HG02852 (cell line): ENCODE measurements at regions not wholly inside any gene's neighbourhood (a gene's known extent, or its start where the extent isn't known, plus 50 kb on each side); places are given as distances from the start of the nearest gene placed in this dataset.
"Not testable (repeated sequence)": the region's sequence is repeated elsewhere in the genome, so short reads cannot be mapped to it uniquely, and the experiment has no call there.

Source experiments
- ATAC-seq: cut with Tn5 transposase; IDR thresholded peaks from one replicate; pipeline ENCODE4 v1.9.1; 2021; ENCODE audit warnings: mild to moderate bottlenecking, moderate library complexity; ENCODE audit not compliant: unreplicated experiment

- no peak for ATAC-seq
Observed at GRCh38 chr1:38787041-38787440, 72.5 kb downstream of the RRAGC start.

DNA sequence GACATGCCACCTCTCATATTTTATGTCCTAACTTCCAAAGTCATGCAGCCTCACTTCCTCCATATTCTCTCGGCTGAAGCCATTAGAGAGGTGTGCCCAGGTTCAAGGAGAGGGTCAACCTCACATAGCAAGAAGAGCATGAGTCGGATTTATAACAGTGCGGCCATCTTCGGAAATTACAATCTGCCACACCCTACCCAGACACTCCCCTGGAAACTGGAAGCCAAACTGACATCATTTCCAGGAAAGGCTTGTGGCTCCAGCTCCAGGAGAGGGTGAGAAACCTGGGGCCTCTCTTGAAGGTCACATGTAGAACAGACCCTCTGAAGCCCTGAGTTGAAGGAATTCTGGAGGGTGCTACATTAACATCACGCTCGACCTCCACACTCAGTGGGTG lies 73.5 kb downstream of the RRAGC start:
- ATAC-seq, result no peak

DNA sequence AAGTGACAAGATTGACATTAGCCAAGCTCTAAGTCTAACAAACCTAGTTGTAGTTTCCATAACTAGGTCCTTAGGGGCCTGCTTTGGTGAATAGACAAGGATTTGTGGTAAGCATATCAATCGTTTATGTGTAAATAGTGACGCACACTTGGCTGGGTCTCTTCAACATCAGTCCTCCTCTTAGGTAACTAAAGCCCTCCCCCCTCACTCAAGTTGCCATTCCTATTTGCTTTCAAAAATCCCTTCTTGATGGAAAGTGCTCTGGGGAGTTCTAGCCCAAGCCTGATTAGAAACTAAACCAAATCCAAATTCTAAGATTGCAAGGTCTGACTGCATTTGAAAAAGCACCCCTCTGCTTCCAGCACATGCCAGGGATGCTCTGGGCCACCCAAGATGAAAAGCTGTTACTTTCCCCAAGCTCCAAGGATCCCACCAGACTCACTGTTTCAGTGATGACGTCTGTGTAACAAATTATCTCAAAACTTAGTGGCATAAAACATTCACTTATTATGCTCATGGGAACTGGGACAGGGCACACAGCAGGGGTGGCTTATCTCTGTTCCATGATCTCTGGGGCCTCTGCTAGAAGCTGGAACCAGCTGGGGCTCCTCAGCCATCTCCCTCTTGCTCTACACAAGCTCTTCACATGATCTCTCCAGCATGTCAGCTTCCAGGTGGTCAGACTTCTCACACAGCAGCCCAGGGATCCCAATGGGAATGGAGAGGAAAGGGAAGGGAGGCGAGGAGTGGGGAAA lies 74.1 kb downstream of the RRAGC start:
- ATAC-seq, result no peak

- ATAC-seq, result no peak
Observed at GRCh38 chr1:38784452-38785284, 74.9 kb downstream of the RRAGC start.

- no peak for ATAC-seq
Observed at GRCh38 chr1:38783640-38784229, 75.8 kb downstream of the RRAGC start.

DNA sequence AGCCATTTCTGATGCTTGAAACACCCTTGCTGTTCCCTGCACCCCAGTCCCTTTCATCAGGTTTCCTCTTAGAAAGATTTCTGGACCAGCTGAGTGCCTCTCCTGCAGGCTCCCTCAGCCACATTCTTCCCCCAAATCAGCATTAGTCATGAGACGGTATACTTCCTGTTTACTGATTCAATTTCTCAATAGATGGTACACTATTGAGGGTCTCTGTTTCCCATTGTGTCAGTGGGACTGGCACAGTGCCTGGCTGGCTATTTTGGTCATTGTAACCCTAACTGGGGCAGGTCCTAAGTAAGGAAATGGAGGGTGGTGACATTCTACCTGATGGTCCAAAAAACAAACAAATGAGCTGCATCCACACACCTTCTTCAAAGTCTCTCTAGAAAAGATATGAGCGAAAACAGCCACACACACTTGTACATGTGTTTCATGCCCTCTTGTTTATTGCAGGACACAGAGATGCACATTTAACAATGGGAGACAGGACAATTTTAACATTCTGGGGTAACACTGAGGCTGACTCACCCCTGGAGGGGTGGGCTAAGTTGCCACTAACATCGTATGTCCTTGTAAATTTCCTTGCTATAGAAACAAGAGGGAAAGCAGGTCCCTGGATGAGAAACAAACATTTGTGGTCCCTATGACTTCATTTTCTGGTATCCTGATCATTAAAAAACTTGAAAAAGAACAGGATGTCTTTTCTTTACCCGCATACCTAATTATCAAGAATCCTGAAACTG lies 77.5 kb downstream of the RRAGC start:
- no peak for ATAC-seq

DNA sequence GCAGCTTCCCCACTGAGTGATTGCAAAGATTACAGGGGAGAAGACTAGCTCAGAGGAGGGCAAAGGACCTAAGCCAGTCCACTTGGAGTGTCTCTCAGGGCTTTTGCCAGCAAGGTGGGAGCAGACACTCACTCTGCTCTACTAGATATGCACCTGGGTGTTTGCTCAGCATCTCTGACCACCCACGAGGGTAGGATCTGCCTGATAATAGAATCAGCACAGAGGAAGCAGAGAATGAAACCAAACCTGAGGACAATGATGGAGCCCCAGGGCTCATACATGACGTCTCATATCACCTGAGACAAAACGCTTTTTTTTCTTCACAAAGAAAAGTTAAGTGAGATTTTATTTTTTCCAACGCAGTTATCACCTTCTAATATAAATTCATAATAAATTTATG lies 79.4 kb downstream of the RRAGC start:
- ATAC-seq, result no peak

DNA sequence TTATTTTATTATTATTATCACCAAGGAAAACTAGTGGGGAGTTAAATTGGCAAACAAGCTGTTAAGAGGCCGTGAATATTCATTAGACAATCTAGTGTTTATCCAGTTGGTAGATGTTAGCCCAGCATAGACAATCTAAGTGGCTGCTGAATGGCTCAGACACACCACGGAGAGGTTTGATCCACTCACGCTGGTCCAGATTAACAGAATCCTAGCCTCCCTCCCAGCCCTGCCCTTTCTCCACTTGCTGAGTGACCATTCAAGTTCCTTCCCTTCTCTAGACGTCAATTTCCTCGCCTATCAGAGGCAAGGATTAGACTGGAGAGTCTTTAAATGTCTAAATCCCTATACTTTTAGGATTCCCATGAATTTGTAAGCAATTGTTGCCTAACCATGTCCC lies 80.1 kb downstream of the RRAGC start:
- no peak for ATAC-seq

GRCh38 chr1:38778521-38778920 lies 81.1 kb downstream of the RRAGC start:
- no peak for ATAC-seq

DNA sequence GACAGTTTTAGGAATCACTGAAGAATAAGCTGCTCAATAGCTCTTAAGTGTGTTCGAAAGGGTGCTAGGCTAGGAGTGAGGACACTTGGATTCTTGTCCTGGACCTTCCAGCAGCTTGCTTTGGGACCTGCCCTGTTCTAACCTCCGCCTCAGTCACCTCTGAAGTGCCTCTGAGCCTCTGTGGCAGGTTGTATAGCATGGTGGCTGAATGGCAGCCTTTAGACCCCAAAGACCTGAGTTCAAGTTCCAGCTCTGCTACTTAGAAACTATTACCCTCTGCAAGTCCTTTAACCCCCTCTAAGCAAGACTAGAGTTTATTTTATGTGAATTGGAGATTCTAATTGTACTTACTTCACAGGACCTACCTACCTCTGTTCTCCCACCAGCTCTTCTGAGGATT lies 81.5 kb downstream of the RRAGC start:
- ATAC-seq, result no peak

- no peak for ATAC-seq
Observed at GRCh38 chr1:38777464-38777957, 82.1 kb downstream of the RRAGC start.

DNA sequence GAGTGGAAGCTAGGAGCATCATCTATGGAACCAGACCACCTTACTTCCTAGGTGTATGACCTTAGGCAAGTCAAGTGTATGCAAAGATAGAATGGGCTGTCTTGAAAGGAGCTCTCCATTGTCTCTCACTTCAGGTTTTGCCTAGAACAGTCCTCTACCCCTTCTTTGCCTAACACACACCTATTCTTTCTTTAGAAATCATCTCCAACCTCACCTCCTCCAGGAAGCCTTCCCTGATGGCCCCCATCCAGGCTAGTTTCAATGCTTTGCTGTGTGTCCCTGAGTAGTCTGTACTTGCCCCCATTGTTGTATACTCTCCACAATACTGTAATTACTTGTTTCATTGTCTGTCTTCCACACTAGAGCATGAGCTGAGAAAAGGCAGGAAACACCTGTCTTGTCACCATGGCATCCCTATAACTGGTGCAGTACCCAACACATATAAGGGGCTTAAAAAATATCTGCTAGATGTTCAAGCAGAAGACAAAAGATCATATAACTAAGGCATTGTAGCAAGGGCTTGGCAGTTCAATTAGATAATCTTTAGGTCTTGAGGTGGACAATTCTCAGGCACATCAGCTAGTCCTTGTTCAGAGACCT lies 83.0 kb downstream of the RRAGC start:
- ATAC-seq, result no peak

DNA sequence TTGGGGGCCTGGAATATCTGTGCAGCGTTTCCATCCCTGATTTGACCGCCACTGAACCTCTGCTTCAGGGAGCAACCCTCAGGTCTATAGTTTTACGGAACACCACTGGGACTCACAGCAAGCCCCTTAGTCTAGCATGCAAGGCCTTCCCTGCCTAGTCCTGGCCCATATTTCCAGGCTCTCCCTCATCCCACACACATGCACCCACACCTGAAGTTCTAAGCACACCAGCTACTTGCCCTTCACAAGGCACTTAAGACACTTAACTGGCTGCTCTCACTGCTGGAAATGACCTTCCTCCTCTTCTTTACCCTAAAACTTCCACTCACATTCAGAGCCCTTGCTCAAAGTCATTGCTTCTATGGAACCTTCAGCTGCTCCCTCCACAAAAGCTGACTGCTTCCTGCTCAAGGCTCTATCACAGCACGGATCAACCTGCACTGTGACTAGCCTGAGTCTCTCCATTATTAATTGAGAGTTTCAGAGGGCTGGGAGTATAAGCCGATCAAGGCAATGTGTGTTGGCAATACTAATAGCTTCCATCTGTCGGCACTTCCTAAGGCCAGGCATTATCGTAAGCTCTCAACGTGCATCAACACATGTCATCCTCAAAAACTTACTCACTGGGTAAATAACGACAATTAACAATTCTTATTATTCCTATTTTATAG lies 84.3 kb downstream of the RRAGC start:
- no peak for ATAC-seq

- no peak for ATAC-seq
Observed at GRCh38 chr1:38773483-38773882, 86.1 kb downstream of the RRAGC start.

DNA sequence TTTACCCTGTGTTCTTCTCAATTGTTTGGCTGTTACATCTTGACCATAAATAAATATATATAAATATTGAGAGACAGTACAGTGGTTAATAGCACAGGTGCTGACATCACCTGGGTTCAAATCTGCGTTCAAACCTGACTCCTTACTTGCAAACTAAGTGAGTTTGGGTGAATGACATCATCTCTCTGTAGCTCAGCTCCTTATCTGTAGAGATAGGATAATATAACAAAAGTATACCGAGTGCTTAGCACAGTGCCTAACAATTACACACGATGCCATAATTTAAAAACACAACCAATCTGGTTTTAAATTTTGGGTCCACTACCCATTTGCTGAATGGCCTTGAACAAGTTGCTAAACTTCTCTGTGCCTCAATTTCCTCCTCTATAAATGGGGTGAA lies 86.6 kb downstream of the RRAGC start:
- no peak for ATAC-seq

- ATAC-seq, result no peak
Observed at GRCh38 chr1:38772026-38772425, 87.5 kb downstream of the RRAGC start.

DNA sequence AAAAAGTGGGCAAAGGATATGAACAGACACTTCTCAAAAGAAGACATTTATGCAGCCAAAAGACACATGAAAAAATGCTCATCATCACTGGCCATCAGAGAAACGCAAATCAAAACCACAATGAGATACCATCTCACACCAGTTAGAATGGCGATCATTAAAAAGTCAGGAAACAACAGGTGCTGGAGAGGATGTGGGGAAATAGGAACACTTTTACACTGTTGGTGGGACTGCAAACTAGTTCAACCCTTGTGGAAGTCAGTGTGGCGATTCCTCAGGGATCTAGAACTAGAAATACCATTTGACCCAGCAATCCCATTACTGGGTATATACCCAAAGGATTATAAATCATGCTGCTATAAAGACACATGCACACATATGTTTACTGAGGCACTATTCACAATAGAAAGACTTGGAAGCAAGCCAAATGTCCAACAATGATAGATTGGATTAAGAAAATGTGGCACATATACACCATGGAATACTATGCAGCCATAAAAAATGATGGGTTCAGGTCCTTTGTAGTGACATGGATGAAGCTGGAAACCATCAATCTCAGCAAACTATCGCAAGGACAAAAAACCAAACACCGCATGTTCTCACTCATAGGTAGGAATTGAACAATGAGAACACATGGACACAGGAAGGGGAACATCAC lies 88.9 kb downstream of the RRAGC start:
- ATAC-seq, result not testable (repeated sequence)

DNA sequence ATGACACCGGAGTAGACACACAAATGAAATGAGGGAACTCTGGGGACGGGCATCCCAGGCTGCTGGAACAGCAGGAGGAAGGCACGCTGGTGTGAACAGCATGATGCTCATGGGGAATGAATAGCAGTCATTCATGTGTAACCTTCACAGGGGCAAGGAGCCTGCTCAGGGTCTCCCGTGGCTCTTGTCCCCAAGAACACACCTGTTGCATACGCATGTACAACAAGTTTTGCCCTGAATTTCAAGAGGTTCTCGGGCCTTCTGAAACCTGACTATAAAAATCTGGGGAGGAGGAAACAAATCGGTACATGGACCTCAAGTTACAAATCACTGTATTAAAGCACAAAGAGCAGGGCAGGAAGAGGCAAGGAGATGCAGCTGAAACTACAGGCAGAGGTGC lies 93.4 kb downstream of the RRAGC start:
- no peak for ATAC-seq

DNA sequence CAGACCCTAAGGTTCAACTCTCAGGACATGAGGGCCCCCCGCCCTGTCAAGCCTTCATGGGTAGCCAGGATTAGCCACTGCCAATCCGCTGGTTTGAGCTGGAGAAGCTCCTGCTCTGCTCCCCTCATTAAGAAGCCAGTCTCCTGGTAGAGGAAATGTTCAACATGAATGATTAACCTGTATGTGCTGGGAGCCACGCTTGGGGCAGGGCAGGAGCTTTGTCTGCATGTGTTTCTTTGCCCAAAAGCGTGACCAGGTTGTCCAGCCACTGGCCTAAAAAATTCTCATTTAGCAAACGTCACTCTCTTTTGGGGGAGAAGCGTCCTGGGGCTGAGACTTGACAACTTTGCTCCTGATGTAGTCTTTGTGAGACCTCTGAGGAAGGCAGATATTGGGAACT lies 96.5 kb downstream of the RRAGC start:
- no peak for ATAC-seq

DNA sequence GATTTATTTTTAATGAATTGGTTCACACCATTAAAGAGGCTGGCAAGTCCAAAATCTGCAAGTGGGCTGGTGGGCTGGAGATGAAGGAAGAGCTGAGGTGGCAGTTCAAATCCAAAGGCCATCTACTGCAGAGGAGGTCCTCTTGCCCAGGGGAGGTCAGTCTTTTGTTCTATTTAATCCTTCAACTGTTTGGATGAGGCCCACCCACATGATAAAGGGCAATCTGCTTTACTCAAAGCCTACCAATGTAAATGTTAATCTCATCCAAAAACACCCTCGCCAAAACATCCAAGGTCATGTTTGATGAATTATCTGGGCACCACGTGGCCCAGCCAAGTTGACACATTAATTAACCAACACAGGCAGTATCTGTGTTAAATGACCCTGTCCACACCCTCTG lies 99.0 kb downstream of the RRAGC start:
- no peak for ATAC-seq
